C4-2B (cell line): ENCODE measurements at regions not wholly inside any gene's neighbourhood (a gene's known extent, or its start where the extent isn't known, plus 50 kb on each side); places are given as distances from the start of the nearest gene placed in this dataset.

Experiments
- ZFX ChIP-seq: fragments of 450-650 bp; IDR thresholded peaks from 2 replicates; pipeline ENCODE4 v1.6.1; 2017
- TF ChIP-seq, protein P1 (sequence below): fragments of 450-650 bp; conservative IDR thresholded peaks from 2 replicates; pipeline ENCODE4 v1.5.1; 2017; ENCODE audit warnings: mild to moderate bottlenecking

DNA sequence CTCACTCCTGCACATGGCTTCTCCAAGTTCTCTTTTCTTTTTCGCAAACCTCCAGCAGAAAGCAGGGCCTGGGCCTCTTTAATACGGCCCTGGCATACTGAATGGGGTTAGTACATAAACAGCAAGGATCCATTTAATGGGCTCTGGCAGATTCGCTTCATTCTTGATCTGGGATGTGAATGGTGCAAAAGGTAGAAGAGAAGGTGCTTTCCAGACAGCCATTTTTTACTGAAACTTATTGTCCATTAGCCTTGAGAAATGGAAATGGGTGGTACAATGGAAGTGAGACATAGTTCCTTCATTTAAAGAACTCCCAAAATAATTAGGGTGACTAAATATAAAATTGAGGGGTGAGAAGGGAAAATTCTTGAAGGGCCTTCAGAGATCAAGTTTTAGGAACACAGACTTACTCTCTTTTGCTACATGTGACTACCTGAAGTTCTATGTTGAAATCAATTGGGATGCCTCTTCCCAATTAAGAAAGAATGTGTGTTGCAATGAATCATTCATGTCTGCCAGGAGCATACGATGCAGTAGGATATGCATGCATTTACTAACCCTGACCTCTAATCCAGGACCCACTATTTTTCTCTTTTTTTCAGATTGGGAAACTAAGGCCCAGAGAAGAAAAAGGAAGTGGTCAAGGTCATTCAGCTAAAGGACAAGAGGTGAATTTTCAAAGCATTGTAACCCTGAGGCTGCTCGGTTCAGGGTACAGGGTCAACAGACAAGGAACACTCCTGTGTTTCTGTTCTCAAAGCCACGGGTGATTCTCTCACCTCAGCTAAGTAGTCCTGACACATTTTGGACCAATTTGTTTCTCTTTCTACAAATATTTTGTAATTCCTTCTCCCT is 144.1 kb downstream of the BBOX1 start:
- TF ChIP-seq, protein P1, sequence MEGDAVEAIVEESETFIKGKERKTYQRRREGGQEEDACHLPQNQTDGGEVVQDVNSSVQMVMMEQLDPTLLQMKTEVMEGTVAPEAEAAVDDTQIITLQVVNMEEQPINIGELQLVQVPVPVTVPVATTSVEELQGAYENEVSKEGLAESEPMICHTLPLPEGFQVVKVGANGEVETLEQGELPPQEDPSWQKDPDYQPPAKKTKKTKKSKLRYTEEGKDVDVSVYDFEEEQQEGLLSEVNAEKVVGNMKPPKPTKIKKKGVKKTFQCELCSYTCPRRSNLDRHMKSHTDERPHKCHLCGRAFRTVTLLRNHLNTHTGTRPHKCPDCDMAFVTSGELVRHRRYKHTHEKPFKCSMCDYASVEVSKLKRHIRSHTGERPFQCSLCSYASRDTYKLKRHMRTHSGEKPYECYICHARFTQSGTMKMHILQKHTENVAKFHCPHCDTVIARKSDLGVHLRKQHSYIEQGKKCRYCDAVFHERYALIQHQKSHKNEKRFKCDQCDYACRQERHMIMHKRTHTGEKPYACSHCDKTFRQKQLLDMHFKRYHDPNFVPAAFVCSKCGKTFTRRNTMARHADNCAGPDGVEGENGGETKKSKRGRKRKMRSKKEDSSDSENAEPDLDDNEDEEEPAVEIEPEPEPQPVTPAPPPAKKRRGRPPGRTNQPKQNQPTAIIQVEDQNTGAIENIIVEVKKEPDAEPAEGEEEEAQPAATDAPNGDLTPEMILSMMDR, result no peak
- TF ChIP-seq ZFX, result no peak
